ENCODE measurements at regions not wholly inside any gene's neighbourhood (a gene's known extent, or its start where the extent isn't known, plus 50 kb on each side); places are given as distances from the start of the nearest gene placed in this dataset.
"Not testable (repeated sequence)": the region's sequence is repeated elsewhere in the genome, so short reads cannot be mapped to it uniquely, and the experiment has no call there.

- DNase-seq (ENCODE audit: low spot score) = no peak
Observed at GRCh38 chr1:193438312-193438711, 251.9 kb upstream of the B3GALT2 start.

DNA sequence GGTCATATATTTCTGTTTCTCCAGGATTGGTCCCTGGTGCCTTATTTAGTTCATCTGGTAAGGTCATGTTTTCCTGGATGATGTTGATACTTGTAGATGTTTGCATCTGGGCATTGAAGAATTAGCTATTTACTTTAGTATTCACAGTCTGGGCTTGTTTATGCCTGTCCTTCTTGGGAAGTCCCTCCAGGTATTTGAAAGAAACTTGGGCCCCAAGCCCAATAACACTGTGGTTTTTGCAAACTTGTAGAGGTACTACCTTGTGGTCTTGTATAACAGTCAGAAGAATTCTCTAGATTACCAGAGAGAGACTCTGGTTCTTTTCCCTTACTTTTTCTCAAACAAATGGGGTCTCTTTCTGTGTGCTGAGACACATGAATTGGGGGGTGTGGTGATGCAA, 251.4 kb upstream of the B3GALT2 start:
- no peak for DNase-seq (ENCODE audit: low spot score)

- not testable (repeated sequence) for DNase-seq (ENCODE audit: low spot score)
Observed at GRCh38 chr1:193437333-193437732, 250.9 kb upstream of the B3GALT2 start.

DNA sequence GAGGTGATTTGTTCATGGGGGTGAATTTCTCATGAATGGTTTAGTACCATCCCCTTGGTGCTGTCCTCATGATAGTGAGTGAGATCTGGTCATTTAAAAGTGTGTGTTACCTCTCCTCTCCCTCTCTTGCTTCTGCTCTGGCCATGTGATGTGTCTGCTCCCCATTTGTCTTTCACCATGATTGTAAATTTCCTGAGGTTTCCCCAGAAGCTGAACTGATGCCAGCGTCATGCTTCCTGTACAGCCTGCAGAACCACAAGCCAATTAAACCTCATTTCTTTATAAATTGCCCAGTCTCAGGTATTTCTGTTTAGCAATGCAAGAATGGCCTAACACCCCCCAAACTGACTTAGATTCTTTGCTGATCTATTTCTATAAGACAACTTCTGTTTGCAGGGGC, 249.4 kb upstream of the B3GALT2 start:
- DNase-seq (ENCODE audit: low spot score) = no peak

DNA sequence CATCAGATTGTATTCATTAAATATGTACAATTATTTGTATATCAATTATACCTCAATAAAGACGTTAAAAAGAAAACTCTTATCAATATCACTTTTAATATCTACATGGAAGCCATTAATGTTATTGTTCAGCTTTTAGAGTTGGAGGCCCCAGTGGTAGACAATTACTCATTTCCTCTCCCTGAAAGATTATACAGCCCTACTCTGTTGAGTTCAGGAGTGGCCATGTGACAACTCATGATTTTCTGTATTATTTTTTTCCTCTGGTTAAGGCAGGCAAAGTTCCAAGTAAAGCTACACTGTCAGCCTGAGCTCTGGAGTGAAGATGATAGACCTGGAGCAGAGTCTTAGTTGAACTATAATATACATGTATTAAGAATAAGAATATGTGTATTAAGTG, 247.9 kb upstream of the B3GALT2 start:
- DNase-seq (ENCODE audit: low spot score) = peak; percentile 4

GRCh38 chr1:193433599-193433998, 247.2 kb upstream of the B3GALT2 start:
- DNase-seq (ENCODE audit: low spot score) = no peak

DNA sequence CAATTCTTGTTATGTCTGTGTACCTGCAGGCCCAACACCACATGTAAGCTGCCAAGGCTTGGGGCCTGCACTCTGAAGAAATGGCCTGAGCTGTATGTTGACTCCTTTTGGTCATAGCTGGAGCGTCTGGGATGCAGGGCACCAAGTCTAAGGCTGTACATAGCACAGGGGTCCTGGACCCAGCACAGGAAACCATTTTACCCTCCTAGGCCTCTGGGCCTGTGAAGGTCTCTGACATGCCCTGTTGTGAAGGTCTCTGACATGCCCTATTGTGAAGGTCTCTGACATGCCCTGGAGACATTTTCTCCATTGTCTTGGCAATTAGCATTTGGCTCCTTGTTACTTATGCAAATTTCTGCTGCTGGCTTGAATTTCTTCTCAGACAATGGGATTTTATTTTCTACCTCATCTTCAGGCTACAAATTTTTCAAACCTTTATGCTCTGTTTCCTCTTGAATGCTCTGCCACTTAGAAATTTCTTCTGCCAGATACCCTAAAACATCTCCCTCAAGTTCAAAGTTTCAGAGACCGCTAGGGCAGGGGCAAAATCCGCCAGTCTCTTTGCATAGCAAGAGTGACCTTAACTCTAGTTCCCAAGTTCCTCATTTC, 246.7 kb upstream of the B3GALT2 start:
- DNase-seq (ENCODE audit: low spot score) = no peak

- no peak for DNase-seq (ENCODE audit: low spot score)
Observed at GRCh38 chr1:193431265-193431977, 245.0 kb upstream of the B3GALT2 start.

DNA sequence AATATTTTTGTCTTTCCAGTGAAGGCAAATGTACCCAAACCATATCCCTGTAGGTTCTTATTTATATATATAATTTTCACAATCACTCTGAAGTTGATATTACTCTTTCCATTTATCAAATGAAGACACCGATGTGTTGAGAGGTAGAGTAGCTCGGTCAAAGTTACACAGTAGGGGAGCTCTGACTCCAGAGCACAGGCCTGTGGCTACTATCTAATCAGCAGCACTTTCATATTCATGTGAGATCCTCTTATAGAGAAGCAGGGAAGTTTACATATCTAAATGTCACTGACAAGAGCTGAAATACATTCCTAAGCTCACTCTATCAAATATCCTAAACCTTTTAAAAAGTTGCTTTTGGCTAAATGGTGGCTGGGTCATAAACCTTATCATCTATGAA, 241.1 kb upstream of the B3GALT2 start:
- no peak for DNase-seq (ENCODE audit: low spot score)

GRCh38 chr1:193426061-193426460, 239.6 kb upstream of the B3GALT2 start:
- DNase-seq (ENCODE audit: low spot score) = no peak

GRCh38 chr1:193421487-193421886, 235.1 kb upstream of the B3GALT2 start:
- no peak for DNase-seq (ENCODE audit: low spot score)

DNA sequence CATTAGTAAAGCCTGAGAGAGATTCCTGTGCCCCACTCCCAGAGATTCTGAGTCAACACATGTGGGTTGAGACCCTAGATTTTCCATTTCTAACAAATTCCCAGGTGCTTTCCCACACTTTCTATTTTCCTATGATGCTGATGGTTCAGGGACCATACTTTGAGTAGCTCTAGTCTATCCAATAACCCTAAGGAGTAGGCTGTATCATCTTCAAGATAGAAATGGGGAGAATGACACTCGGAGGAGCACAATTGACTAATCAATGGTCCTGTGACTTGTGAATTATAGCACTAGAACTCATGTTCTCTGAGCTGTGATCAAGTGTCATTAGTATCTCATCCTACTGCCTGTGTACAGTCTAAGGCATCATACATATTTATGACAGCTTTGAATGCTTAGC, 232.9 kb upstream of the B3GALT2 start:
- DNase-seq (ENCODE audit: low spot score) = no peak

- DNase-seq (ENCODE audit: low spot score) = no peak
Observed at GRCh38 chr1:193418745-193419058, 232.3 kb upstream of the B3GALT2 start.

- DNase-seq (ENCODE audit: low spot score) = peak; percentile 36
Observed at GRCh38 chr1:193417945-193418744, 231.7 kb upstream of the B3GALT2 start.

DNA sequence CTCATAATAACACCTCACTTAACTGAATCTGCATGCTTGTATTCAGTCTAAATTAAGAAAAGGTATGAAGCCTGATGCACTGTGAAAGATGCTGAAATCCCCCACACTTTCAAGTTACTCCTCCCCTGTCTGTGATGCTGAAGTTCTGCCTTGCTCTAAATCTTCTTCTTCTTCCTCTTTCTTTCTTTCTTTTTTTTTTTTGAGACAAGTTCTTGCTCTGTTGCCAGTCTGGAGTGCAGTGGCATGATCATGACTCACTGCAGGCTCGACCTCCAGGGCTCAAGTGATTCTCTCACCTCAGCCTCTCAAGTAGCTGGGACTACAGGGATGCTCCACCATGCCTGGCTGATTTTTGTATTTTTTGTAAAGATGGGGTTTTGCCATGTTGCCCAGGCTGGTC, 231.0 kb upstream of the B3GALT2 start:
- no peak for DNase-seq (ENCODE audit: low spot score)

GRCh38 chr1:193416226-193417024, 230.0 kb upstream of the B3GALT2 start:
- DNase-seq (ENCODE audit: low spot score) = no peak

- no peak for DNase-seq (ENCODE audit: low spot score)
Observed at GRCh38 chr1:193415256-193415655, 228.8 kb upstream of the B3GALT2 start.

DNA sequence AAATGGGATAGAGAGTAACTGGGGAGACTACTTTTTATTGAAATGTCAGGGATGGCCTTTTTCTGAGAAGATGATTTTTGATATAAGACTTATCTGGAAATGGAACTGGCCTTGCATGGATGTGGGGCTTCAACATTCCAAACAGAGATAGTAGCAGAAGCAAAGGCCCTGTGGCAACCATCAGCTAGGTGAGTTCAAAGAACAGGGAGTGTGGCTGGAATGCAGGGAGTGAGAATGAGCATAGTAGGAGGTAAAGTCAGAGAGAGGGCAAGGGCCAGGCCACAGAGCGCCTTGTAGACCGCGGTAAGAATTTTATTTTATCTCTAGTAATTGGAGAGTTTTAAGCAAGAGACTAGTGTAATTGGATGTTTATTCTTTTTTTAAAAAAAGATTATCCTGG, 227.0 kb upstream of the B3GALT2 start:
- DNase-seq (ENCODE audit: low spot score) = no peak

GRCh38 chr1:193412748-193413147, 226.3 kb upstream of the B3GALT2 start:
- no peak for DNase-seq (ENCODE audit: low spot score)

DNA sequence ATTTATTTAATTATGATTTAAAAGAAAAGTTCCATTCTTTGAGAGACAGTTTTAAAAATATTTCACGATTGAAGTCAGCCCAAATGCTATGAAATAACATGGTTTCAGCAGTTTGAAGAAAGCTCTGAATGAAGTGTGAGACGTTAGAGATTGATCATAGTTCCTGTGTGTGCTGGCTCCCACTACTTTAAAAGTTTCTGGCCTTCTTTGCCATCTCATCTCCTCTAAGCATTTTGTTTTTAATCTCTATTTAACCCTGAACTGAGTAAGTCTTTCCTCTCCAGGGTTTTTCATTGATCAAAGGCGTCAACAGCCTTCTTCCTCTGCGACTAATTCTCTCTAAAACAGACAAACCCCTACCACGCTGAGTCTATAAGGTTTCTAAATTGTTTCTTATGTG, 225.3 kb upstream of the B3GALT2 start:
- DNase-seq (ENCODE audit: low spot score) = no peak

DNA sequence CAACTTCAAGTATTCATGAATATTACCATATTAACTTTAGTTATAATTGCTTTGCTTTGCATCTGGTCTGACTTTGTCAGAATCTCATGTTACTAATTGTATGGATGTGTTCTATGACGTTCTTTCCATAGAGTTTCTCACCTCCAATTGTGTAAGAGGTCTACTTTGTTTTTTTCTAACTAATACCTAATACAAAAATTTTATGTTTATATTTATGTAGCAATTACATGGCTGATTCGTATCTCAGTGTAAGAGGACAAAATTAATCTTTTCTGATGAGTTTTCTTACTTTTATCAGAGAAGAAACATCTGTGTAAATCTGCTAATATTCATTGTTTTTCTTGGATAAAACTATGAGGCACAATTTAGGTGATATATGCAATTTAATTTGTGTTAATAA, 224.8 kb upstream of the B3GALT2 start:
- no peak for DNase-seq (ENCODE audit: low spot score)

GRCh38 chr1:193408782-193409293, 222.4 kb upstream of the B3GALT2 start:
- no peak for DNase-seq (ENCODE audit: low spot score)
